ENCODE measurements at regions not wholly inside any gene's neighbourhood (a gene's known extent, or its start where the extent isn't known, plus 50 kb on each side); places are given as distances from the start of the nearest gene placed in this dataset.

GRCh38 chr21:20875742-20876141 lies 122.5 kb upstream of the NCAM2 start:
- no peak for TF ChIP-seq GATA2 (IDR thresholded peaks at IDR 0.05; ENCODE audit: insufficient read depth, insufficient read length, low read depth, low read length)
- no peak for TF ChIP-seq POLR2AphosphoS5 (IDR thresholded peaks at IDR 0.05; ENCODE audit: insufficient read depth, low read depth, low read length)
- TF ChIP-seq FOS (IDR thresholded peaks at IDR 0.05; ENCODE audit: borderline replicate concordance, insufficient read depth, low read length): no peak
- TF ChIP-seq EZH2 (IDR thresholded peaks at IDR 0.05; ENCODE audit: borderline replicate concordance, low read depth, low read length, severe bottlenecking): no peak
- TF ChIP-seq MAX (IDR thresholded peaks at IDR 0.05; ENCODE audit: insufficient read depth, insufficient read length): no peak
- TF ChIP-seq JUN (IDR thresholded peaks at IDR 0.05; ENCODE audit: borderline replicate concordance, insufficient read depth, insufficient read length, low read depth): no peak
- no peak for TF ChIP-seq MYC (IDR thresholded peaks at IDR 0.05; ENCODE audit: low read depth, low read length)
- TF ChIP-seq POLR2A (IDR thresholded peaks at IDR 0.05; ENCODE audit: low read depth, low read length): no peak
- no peak for TF ChIP-seq CTCF (IDR thresholded peaks at IDR 0.05; ENCODE audit: extremely low read depth in 1 of 2, insufficient read depth in 1 of 2, low read depth in 1 of 2, low read length in 2 of 2)
- no peak overlapping the region for H3K9ac ChIP-seq (replicated peaks; ENCODE audit: extremely low read depth, insufficient read depth, low read length)
- H3K9me1 ChIP-seq (replicated peaks; ENCODE audit: control insufficient read depth, extremely low read depth, insufficient read depth, low read length): no peaks in the 10 kb centered on the region
- H3K4me3 ChIP-seq (replicated peaks in 1 of 3; ENCODE audit: insufficient read depth in 1 of 3, low read depth in 1 of 3, low read length in 3 of 3): no peak overlapping the region
- no peaks in the 10 kb centered on the region for H4K20me1 ChIP-seq (replicated peaks; ENCODE audit: control insufficient read depth, extremely low read depth, insufficient read depth, low read length)
- DNase-seq (ENCODE audit: low read depth, low spot score) (no peak), FAIRE-seq (no peak)
- no peaks in the 10 kb centered on the region for H3K36me3 ChIP-seq (ENCODE audit: control insufficient read depth in 2 of 2, extremely low read depth in 1 of 2, insufficient read depth in 2 of 2, low read length in 2 of 2)
- no peaks in the 10 kb centered on the region for H3K79me2 ChIP-seq (ENCODE audit: control insufficient read depth, insufficient read depth, low read length)
- no peaks in the 10 kb centered on the region for H3K27me3 ChIP-seq (ENCODE audit: control insufficient read depth in 2 of 2, insufficient read depth in 2 of 2, low read length in 2 of 2)
- no TSS peak for BruUV-seq (replicated peaks)
- H3K4me1 ChIP-seq (ENCODE audit: control insufficient read depth, extremely low read depth, insufficient read depth, low read length): no peaks in the 10 kb centered on the region
- CTCF ChIA-PET: interaction anchor here (0.5 kb wide), 1 partner anchor 18 kb away, joined by 3 read pairs; no protein-coding TSS in a partner anchor
- no peak overlapping the region for H3K27ac ChIP-seq (ENCODE audit: insufficient read depth, low read depth, low read length)
- intact Hi-C loops (cut with micrococcal nuclease) (no loop called here), dilution Hi-C loops (cut with MboI; ENCODE audit: extremely low pct_ligation_motif_present, low sequenced_read_pairs) (no loop called here)
- POLR2A ChIA-PET: no interaction called here
- no peak overlapping the region for H3K4me2 ChIP-seq (ENCODE audit: insufficient read depth, low read length)
- no peak overlapping the region for H2AFZ ChIP-seq (ENCODE audit: low read depth, low read length)
- H3K9me3 ChIP-seq (replicated peaks; ENCODE audit: control insufficient read depth, insufficient read depth, low read length): no peaks in the 10 kb centered on the region

All from endothelial cell of umbilical vein (primary cell).